MM.1S (cell line): ENCODE measurements at regions not wholly inside any gene's neighbourhood (a gene's known extent, or its start where the extent isn't known, plus 50 kb on each side); places are given as distances from the start of the nearest gene placed in this dataset.

Experiments used
- DNase-seq: peaks from one replicate; pipeline ENCODE4 v3.0.0-alpha.2; 2015
- H2AFZ ChIP-seq: fragments of 300-600 bp; sonication (generic); 2 replicates; pipeline ENCODE4 v1.6.0; 2016; ENCODE audit warnings: antibody characterized with exemption, low read length
- H3F3A ChIP-seq: fragments of 300-600 bp; sonication (generic); 2 replicates; pipeline ENCODE4 v1.6.1; 2016; ENCODE audit warnings: mild to moderate bottlenecking, antibody characterized with exemption, low read length, moderate library complexity, mixed read lengths; ENCODE audit not compliant: insufficient read depth
- H3K27ac ChIP-seq: fragments of 300-600 bp; sonication (generic); 2 replicates; pipeline ENCODE4 v1.5.1; 2016; ENCODE audit warnings: mild to moderate bottlenecking, low read length
- H3K27me3 ChIP-seq: fragments of 300-600 bp; sonication (generic); replicated peaks from 2 replicates; pipeline ENCODE4 v1.6.0; 2016; ENCODE audit warnings: low read length; ENCODE audit not compliant: insufficient read depth
- H3K36me3 ChIP-seq: fragments of 300-600 bp; sonication (generic); replicated peaks from 2 replicates; pipeline ENCODE4 v1.6.1; 2016; ENCODE audit warnings: mild to moderate bottlenecking, low read length, mixed read lengths; ENCODE audit not compliant: insufficient read depth
- H3K4me1 ChIP-seq: fragments of 300-600 bp; sonication (generic); 2 replicates; pipeline ENCODE4 v1.6.1; 2016; ENCODE audit warnings: low read length, mixed read lengths
- H3K4me2 ChIP-seq: fragments of 300-600 bp; sonication (generic); 2 replicates; pipeline ENCODE4 v1.6.0; 2016; ENCODE audit warnings: low read depth, low read length
- H3K4me3 ChIP-seq: fragments of 300-600 bp; sonication (generic); 2 replicates; pipeline ENCODE4 v1.5.1; 2016; ENCODE audit warnings: low read length, mixed read lengths
- H3K79me2 ChIP-seq: fragments of 300-600 bp; sonication (generic); 2 replicates; pipeline ENCODE4 v1.6.1; 2016; ENCODE audit warnings: mixed run types, low read length, mixed read lengths
- H3K9ac ChIP-seq: fragments of 300-600 bp; sonication (generic); 2 replicates; pipeline ENCODE4 v1.6.1; 2016; ENCODE audit warnings: low read length, mixed read lengths
- H3K9me2 ChIP-seq: fragments of 300-600 bp; sonication (generic); replicated peaks from 2 replicates; pipeline ENCODE4 v1.6.1; 2016; ENCODE audit warnings: mild to moderate bottlenecking, low read length, mixed read lengths; ENCODE audit not compliant: insufficient read depth
- H3K9me3 ChIP-seq: fragments of 300-600 bp; sonication (generic); replicated peaks from 2 replicates; pipeline ENCODE4 v1.6.1; 2016; ENCODE audit warnings: mild to moderate bottlenecking, low read length, mixed read lengths; ENCODE audit not compliant: insufficient read depth
- H4K20me1 ChIP-seq: fragments of 300-600 bp; sonication (generic); 2 replicates; pipeline ENCODE4 v1.6.1; 2016; ENCODE audit warnings: mild to moderate bottlenecking, low read length, moderate library complexity, mixed read lengths; ENCODE audit not compliant: insufficient read depth
- CTCF ChIP-seq: fragments of 300-600 bp; sonication (generic); IDR thresholded peaks from 2 replicates; pipeline ENCODE4 v1.5.1; 2016; ENCODE audit warnings: antibody characterized with exemption, low read length, mixed read lengths
- EZH2 ChIP-seq: fragments of 300-600 bp; sonication (generic); optimal IDR thresholded peaks from 2 replicates; pipeline ENCODE3; 2017; ENCODE audit warnings: low read depth, mild to moderate bottlenecking, antibody characterized with exemption, low read length, mixed read lengths
- EZH2phosphoT487 ChIP-seq: fragments of 300-600 bp; sonication (generic); IDR thresholded peaks from 2 replicates; pipeline ENCODE4 v1.6.1; 2018; ENCODE audit warnings: antibody characterized with exemption, low read length

GRCh38 chr13:40129467-40129866 is 474.0 kb downstream of the COG6 start:
- no peak overlapping the region for H3K27ac ChIP-seq
- peaks cover 24% of the 10 kb centered on the region for H3F3A ChIP-seq
- DNase-seq = no peak
- H4K20me1 ChIP-seq = no peaks in the 10 kb centered on the region
- TF ChIP-seq EZH2 = no peak
- H3K9me2 ChIP-seq = no peaks in the 10 kb centered on the region
- H3K4me2 ChIP-seq = no peak overlapping the region
- no peaks in the 10 kb centered on the region for H3K79me2 ChIP-seq
- no peaks in the 10 kb centered on the region for H3K9me3 ChIP-seq
- H3K4me1 ChIP-seq = peaks cover 33% of the 10 kb centered on the region
- no peak overlapping the region for H3K9ac ChIP-seq
- no peaks in the 10 kb centered on the region for H3K27me3 ChIP-seq
- H3K36me3 ChIP-seq = no peaks in the 10 kb centered on the region
- no peak overlapping the region for H2AFZ ChIP-seq
- H3K4me3 ChIP-seq = no peak overlapping the region

- TF ChIP-seq EZH2 = no peak
- TF ChIP-seq EZH2phosphoT487 = no peak
- no peak for TF ChIP-seq CTCF
- DNase-seq = no peak
- no peaks in the 10 kb centered on the region for H3K79me2 ChIP-seq
Observed at GRCh38 chr13:40130871-40131636, 475.6 kb downstream of the COG6 start.

GRCh38 chr13:40132249-40132648 is 476.8 kb downstream of the COG6 start:
- Histone ChIP-seq H3K4me2 (no peak overlapping the region), H3F3A (peaks cover 12% of the 10 kb centered on the region; the same call in 1 of the 2 replicates), H3K36me3 (no peaks in the 10 kb centered on the region), H3K9me3 (no peaks in the 10 kb centered on the region), H3K9ac (no peak overlapping the region), H3K9me2 (no peaks in the 10 kb centered on the region), H3K27me3 (no peaks in the 10 kb centered on the region), H3K79me2 (no peaks in the 10 kb centered on the region), H3K4me3 (no peak overlapping the region), H3K4me1 (peaks cover 18% of the 10 kb centered on the region), H4K20me1 (no peaks in the 10 kb centered on the region), H3K27ac (no peak overlapping the region), H2AFZ (no peak overlapping the region)
- no peak for DNase-seq
- TF ChIP-seq EZH2phosphoT487 (no peak), CTCF (no peak), EZH2 (no peak)

More at GRCh38 chr13:40130871-40131636, 475.6 kb downstream of the COG6 start:
- H3K27me3 ChIP-seq = no peaks in the 10 kb centered on the region
- H4K20me1 ChIP-seq = no peaks in the 10 kb centered on the region
- no peaks in the 10 kb centered on the region for H3K36me3 ChIP-seq
- H3K27ac ChIP-seq = no peak overlapping the region
- H3K4me2 ChIP-seq = no peak overlapping the region
- peaks cover 26% of the 10 kb centered on the region for H3K4me1 ChIP-seq
- peaks cover 21% of the 10 kb centered on the region for H3F3A ChIP-seq
- H3K9ac ChIP-seq = no peak overlapping the region
- no peak overlapping the region for H3K4me3 ChIP-seq
- H3K9me3 ChIP-seq = no peaks in the 10 kb centered on the region
- no peaks in the 10 kb centered on the region for H3K9me2 ChIP-seq
- H2AFZ ChIP-seq = no peak overlapping the region

GRCh38 chr13:40136896-40137295 is 481.4 kb downstream of the COG6 start:
- Histone ChIP-seq H3K36me3 (no peaks in the 10 kb centered on the region), H4K20me1 (no peaks in the 10 kb centered on the region), H3F3A (no peaks in the 10 kb centered on the region), H3K4me1 (no peaks in the 10 kb centered on the region), H3K79me2 (no peaks in the 10 kb centered on the region), H2AFZ (no peak overlapping the region), H3K9ac (no peak overlapping the region), H3K27me3 (no peaks in the 10 kb centered on the region), H3K4me3 (no peak overlapping the region), H3K27ac (no peak overlapping the region), H3K9me3 (no peaks in the 10 kb centered on the region), H3K4me2 (no peak overlapping the region), H3K9me2 (no peaks in the 10 kb centered on the region)
- TF ChIP-seq EZH2 (no peak), CTCF (no peak), EZH2phosphoT487 (no peak)
- DNase-seq = no peak
